ENCODE measurements at regions not wholly inside any gene's neighbourhood (a gene's known extent, or its start where the extent isn't known, plus 50 kb on each side); places are given as distances from the start of the nearest gene placed in this dataset.

- TF ChIP-seq CTCF (IDR thresholded peaks at IDR 0.05) (no peak), POLR2AphosphoS5 (IDR thresholded peaks at IDR 0.05) (no peak), POLR2A (IDR thresholded peaks at IDR 0.05) (no peak), EP300 (IDR thresholded peaks at IDR 0.05; ENCODE audit: low read depth) (no peak)
Measured at GRCh38 chr7:85830982-85831381, 644.1 kb upstream of the SEMA3D start.
